ENCODE measurements at regions not wholly inside any gene's neighbourhood (a gene's known extent, or its start where the extent isn't known, plus 50 kb on each side); places are given as distances from the start of the nearest gene placed in this dataset.

DNA sequence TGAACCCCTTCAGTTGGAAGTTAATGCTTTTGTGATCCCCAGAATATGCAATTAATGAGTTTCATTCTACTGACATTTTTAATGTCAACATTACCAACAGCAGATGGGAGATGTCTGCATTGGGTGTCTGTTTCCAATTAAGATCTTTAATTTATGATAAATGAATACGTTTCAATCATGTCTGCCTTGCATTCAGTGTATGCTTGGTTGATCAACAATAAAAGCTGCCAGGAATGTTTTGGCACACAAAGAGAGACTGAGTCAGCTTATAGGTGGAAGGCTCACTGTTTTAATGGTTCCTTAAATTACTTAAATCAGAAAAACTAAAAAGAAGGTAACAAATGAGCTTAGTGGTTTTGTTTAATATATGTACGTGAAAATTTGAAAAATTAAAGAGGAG is 359.9 kb upstream of the CNKSR2 start (continued):
- TF ChIP-seq, protein P1, sequence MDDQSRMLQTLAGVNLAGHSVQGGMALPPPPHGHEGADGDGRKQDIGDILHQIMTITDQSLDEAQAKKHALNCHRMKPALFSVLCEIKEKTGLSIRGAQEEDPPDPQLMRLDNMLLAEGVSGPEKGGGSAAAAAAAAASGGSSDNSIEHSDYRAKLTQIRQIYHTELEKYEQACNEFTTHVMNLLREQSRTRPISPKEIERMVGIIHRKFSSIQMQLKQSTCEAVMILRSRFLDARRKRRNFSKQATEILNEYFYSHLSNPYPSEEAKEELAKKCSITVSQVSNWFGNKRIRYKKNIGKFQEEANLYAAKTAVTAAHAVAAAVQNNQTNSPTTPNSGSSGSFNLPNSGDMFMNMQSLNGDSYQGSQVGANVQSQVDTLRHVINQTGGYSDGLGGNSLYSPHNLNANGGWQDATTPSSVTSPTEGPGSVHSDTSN (IDR thresholded peaks at IDR 0.05), result no peak
- TF ChIP-seq, protein P2, sequence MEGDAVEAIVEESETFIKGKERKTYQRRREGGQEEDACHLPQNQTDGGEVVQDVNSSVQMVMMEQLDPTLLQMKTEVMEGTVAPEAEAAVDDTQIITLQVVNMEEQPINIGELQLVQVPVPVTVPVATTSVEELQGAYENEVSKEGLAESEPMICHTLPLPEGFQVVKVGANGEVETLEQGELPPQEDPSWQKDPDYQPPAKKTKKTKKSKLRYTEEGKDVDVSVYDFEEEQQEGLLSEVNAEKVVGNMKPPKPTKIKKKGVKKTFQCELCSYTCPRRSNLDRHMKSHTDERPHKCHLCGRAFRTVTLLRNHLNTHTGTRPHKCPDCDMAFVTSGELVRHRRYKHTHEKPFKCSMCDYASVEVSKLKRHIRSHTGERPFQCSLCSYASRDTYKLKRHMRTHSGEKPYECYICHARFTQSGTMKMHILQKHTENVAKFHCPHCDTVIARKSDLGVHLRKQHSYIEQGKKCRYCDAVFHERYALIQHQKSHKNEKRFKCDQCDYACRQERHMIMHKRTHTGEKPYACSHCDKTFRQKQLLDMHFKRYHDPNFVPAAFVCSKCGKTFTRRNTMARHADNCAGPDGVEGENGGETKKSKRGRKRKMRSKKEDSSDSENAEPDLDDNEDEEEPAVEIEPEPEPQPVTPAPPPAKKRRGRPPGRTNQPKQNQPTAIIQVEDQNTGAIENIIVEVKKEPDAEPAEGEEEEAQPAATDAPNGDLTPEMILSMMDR (IDR thresholded peaks at IDR 0.05), result no peak

DNA sequence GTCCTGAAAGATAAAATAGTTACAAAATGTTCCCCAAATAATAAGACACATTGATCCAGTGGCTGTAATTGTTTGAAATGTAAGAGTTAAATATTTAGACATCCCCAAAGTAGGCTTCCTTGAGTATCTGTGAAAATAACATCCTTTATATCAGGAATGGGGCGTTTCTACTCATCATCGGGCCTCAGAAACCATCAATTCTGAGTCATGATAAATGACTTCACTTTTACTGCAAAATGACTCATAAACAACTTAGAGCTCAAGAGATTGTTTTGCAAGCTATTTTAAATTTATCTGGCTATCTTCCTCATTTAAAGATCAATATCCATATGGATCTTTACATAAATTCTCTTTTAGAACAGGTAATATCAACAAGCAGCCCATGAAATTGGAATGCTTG is 369.4 kb upstream of the CNKSR2 start:
- no peak overlapping the region for H3K27ac ChIP-seq (ENCODE audit: low read depth in 2 of 2, low read length in 1 of 2)
- no peak overlapping the region for H3K9ac ChIP-seq
- no peaks in the 10 kb centered on the region for H3K27me3 ChIP-seq (ENCODE audit: insufficient read depth)
- DNase-seq, result no peak
- H3K9me2 ChIP-seq, result 0 out of 2 replicates have a peak, but pooled peaks cover 2% of the 10 kb centered on the region
- ChIA-PET CTCF (no interaction called here), POLR2A (no interaction called here)
- H3F3A ChIP-seq (replicated peaks; ENCODE audit: insufficient read depth), result no peaks in the 10 kb centered on the region
- H2AFZ ChIP-seq (ENCODE audit: low read depth), result no peak overlapping the region
- WGBS (ENCODE audit: low lambda C conversion rate), result 3% methylated on average over 2 of the region's 2 CpGs
- H3K4me3 ChIP-seq (ENCODE audit: low read depth in 2 of 2, low read length in 1 of 2), result no peak overlapping the region
- no peaks in the 10 kb centered on the region for H3K9me3 ChIP-seq
- H3K4me2 ChIP-seq, result no peak overlapping the region
- H3K4me1 ChIP-seq (ENCODE audit: control insufficient read depth in 1 of 2, insufficient read depth in 2 of 2, low read depth in 1 of 2, low read length in 1 of 2), result no peaks in the 10 kb centered on the region
- H3K36me3 ChIP-seq (replicated peaks in 1 of 2; ENCODE audit: control insufficient read depth in 1 of 2, insufficient read depth in 2 of 2, low read length in 1 of 2), result no peaks in the 10 kb centered on the region
- TF ChIP-seq FOXM1 (IDR thresholded peaks at IDR 0.05; ENCODE audit: low read depth) (no peak), CHD2 (IDR thresholded peaks at IDR 0.05; ENCODE audit: low read length, partially characterized antibody) (no peak), RAD21 (IDR thresholded peaks at IDR 0.05; ENCODE audit: low read length) (no peak), YY1 (IDR thresholded peaks at IDR 0.05; ENCODE audit: low read depth) (no peak), TEAD4 (IDR thresholded peaks at IDR 0.05; ENCODE audit: borderline replicate concordance, insufficient read depth) (no peak), FOSL2 (IDR thresholded peaks at IDR 0.05; ENCODE audit: borderline replicate concordance, low read depth) (no peak), JUND (IDR thresholded peaks at IDR 0.05) (no peak), NFIC (IDR thresholded peaks at IDR 0.05; ENCODE audit: borderline replicate concordance) (no peak), NRF1 (IDR thresholded peaks at IDR 0.05; ENCODE audit: low read depth, low read length) (no peak), RCOR1 (IDR thresholded peaks at IDR 0.05; ENCODE audit: low read length) (no peak), TAF1 (IDR thresholded peaks at IDR 0.05; ENCODE audit: borderline replicate concordance, low read depth, low read length) (no peak), RXRA (IDR thresholded peaks at IDR 0.05; ENCODE audit: borderline replicate concordance, low read depth) (no peak), RFX5 (IDR thresholded peaks at IDR 0.05; ENCODE audit: low read length) (no peak), GABPA (IDR thresholded peaks at IDR 0.05; ENCODE audit: low read depth) (no peak), MEF2A (IDR thresholded peaks at IDR 0.05; ENCODE audit: borderline replicate concordance, low read depth) (no peak), MXI1 (IDR thresholded peaks at IDR 0.05; ENCODE audit: low read depth, low read length) (no peak)
- TF ChIP-seq, protein P3, sequence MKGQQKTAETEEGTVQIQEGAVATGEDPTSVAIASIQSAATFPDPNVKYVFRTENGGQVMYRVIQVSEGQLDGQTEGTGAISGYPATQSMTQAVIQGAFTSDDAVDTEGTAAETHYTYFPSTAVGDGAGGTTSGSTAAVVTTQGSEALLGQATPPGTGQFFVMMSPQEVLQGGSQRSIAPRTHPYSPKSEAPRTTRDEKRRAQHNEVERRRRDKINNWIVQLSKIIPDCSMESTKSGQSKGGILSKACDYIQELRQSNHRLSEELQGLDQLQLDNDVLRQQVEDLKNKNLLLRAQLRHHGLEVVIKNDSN (IDR thresholded peaks at IDR 0.05; ENCODE audit: borderline replicate concordance, low read depth), result no peak
- TF ChIP-seq, protein P1 (IDR thresholded peaks at IDR 0.05), result no peak
- TF ChIP-seq, protein P4, sequence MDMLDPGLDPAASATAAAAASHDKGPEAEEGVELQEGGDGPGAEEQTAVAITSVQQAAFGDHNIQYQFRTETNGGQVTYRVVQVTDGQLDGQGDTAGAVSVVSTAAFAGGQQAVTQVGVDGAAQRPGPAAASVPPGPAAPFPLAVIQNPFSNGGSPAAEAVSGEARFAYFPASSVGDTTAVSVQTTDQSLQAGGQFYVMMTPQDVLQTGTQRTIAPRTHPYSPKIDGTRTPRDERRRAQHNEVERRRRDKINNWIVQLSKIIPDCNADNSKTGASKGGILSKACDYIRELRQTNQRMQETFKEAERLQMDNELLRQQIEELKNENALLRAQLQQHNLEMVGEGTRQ (IDR thresholded peaks at IDR 0.05; ENCODE audit: borderline replicate concordance, low read depth, low read length), result no peak
- TF ChIP-seq, protein P5, sequence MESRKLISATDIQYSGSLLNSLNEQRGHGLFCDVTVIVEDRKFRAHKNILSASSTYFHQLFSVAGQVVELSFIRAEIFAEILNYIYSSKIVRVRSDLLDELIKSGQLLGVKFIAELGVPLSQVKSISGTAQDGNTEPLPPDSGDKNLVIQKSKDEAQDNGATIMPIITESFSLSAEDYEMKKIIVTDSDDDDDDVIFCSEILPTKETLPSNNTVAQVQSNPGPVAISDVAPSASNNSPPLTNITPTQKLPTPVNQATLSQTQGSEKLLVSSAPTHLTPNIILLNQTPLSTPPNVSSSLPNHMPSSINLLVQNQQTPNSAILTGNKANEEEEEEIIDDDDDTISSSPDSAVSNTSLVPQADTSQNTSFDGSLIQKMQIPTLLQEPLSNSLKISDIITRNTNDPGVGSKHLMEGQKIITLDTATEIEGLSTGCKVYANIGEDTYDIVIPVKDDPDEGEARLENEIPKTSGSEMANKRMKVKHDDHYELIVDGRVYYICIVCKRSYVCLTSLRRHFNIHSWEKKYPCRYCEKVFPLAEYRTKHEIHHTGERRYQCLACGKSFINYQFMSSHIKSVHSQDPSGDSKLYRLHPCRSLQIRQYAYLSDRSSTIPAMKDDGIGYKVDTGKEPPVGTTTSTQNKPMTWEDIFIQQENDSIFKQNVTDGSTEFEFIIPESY (IDR thresholded peaks at IDR 0.05; ENCODE audit: borderline replicate concordance, low read depth), result no peak
- H4K20me1 ChIP-seq (ENCODE audit: insufficient read depth), result no peaks in the 10 kb centered on the region
- H3K79me2 ChIP-seq (ENCODE audit: insufficient read depth), result no peaks in the 10 kb centered on the region
